Cardiac muscle cell (in vitro differentiated cells and primary cell): ENCODE measurements at regions not wholly inside any gene's neighbourhood (a gene's known extent, or its start where the extent isn't known, plus 50 kb on each side); places are given as distances from the start of the nearest gene placed in this dataset.

Source experiments
- DNase-seq, 2 donors: peaks; one replicate each; pipeline versions ENCODE4 v3.0.0 to v3.0.0-alpha.2; 2010 to 2017; ENCODE audit warnings: low read depth in 1 of 2, low spot score in 1 of 2
- H3K27ac ChIP-seq: fragments of 200-600 bp; sonication (generic); 2 replicates; pipeline ENCODE4 v1.5.1; 2016
- H3K27me3 ChIP-seq: fragments of 200-600 bp; sonication (generic); 2 replicates; pipeline ENCODE4 v1.6.0; 2016; ENCODE audit warnings: control low read depth
- H3K36me3 ChIP-seq: fragments of 200-600 bp; sonication (generic); 2 replicates; pipeline ENCODE4 v1.5.1; 2016; ENCODE audit warnings: control low read depth
- H3K4me1 ChIP-seq: fragments of 200-600 bp; sonication (generic); 2 replicates; pipeline ENCODE4 v1.8.1; 2017; ENCODE audit warnings: low read depth, mild to moderate bottlenecking, mixed run types
- H3K4me3 ChIP-seq: fragments of 200-600 bp; sonication (generic); 2 replicates; pipeline ENCODE4 v1.5.1; 2016; ENCODE audit warnings: mild to moderate bottlenecking
- H3K9me3 ChIP-seq: fragments of 200-600 bp; sonication (generic); 2 replicates; pipeline ENCODE4 v1.5.1; 2017; ENCODE audit warnings: low read depth, mild to moderate bottlenecking, control low read depth
- TF ChIP-seq, protein P1 (sequence below): IDR thresholded peaks from 2 replicates; pipeline ENCODE4 v1.5.1; 2012; ENCODE audit warnings: low read depth, mild to moderate bottlenecking, low read length

DNA sequence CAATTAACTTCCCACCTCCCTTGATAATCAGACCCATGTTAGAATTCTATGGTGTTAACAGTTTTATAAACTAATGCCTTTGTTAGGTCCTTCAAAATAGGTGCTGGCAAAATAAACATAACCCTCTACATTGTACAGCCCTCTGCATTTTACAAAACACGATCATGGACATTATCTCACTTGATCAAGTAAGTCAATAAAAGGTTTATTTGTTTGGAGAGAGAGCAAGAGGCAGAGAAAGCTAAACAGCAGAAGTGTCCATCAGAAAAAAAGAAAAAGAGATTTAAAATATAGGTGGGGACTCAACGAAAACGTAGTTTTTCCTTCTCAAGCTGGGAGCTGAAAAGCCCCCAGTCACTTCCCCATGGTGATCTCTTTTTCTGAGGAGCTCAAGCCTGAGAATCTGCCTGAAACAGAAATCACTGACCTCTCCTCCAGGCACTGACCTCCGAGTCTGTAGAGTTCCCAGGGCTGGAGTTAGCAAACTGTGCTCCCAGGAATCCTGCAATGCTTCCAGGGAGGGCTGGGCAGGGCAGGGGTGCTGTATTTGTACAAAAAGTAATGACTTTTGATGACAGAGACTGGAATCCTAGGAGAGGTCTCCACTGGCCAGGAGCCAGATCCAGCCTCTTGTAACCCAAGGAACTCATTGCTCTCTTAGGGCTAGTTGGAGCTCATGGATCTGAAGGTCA lies 137.8 kb upstream of the KLHL29 start:
- no peaks in the 10 kb centered on the region for H3K9me3 ChIP-seq
- TF ChIP-seq, protein P1, sequence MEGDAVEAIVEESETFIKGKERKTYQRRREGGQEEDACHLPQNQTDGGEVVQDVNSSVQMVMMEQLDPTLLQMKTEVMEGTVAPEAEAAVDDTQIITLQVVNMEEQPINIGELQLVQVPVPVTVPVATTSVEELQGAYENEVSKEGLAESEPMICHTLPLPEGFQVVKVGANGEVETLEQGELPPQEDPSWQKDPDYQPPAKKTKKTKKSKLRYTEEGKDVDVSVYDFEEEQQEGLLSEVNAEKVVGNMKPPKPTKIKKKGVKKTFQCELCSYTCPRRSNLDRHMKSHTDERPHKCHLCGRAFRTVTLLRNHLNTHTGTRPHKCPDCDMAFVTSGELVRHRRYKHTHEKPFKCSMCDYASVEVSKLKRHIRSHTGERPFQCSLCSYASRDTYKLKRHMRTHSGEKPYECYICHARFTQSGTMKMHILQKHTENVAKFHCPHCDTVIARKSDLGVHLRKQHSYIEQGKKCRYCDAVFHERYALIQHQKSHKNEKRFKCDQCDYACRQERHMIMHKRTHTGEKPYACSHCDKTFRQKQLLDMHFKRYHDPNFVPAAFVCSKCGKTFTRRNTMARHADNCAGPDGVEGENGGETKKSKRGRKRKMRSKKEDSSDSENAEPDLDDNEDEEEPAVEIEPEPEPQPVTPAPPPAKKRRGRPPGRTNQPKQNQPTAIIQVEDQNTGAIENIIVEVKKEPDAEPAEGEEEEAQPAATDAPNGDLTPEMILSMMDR: no peak
- H3K4me1 ChIP-seq: no peaks in the 10 kb centered on the region

DNA sequence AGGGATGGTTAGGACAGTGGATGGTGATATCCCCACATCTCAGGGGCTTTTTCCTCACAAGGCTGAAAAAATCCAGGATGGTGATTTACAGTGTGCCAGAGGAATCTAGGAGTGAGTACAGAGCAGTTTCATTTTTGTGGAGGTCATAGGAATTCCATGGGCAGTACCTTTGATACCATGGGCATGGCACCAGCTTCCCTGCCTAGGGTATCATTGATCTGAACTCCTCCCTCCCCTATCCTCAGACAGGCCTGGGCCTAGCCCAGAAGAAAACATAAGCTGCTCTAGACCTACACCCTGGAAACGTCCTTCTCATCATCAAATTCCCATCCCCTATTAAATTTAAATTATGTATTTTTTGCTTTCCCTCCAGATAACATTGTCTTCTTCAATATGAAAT lies 136.3 kb upstream of the KLHL29 start:
- no peaks in the 10 kb centered on the region for H3K27me3 ChIP-seq
- H3K36me3 ChIP-seq: no peaks in the 10 kb centered on the region
- no peaks in the 10 kb centered on the region for H3K4me1 ChIP-seq
- H3K27ac ChIP-seq: no peak overlapping the region
- TF ChIP-seq, protein P1: no peak
- no peak overlapping the region for H3K4me3 ChIP-seq
- no peaks in the 10 kb centered on the region for H3K9me3 ChIP-seq
- no peak for DNase-seq

More for the DNA sequence above, 137.8 kb upstream of the KLHL29 start:
- H3K4me3 ChIP-seq: no peak overlapping the region
- no peak overlapping the region for H3K27ac ChIP-seq
- no peaks in the 10 kb centered on the region for H3K27me3 ChIP-seq
- DNase-seq: no peak
- no peaks in the 10 kb centered on the region for H3K36me3 ChIP-seq

DNA sequence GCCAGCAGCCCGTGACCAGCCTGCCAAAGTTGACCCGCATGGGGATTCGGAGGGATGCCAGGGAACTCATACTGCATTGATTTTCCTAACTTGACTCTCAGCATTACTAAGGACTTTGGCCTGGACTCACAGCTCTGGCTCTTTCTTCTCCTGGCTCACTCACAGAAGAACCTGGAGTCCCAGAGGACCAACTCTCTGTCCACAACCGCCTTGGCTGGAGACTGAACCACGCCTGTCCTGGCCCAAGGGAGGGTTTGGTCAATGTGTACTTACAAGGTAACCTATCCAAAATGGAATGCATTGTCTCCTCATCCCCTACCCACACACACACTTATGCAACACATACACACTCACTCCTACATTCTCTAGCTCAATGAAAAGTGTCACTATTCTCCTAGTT lies 135.6 kb upstream of the KLHL29 start:
- no peaks in the 10 kb centered on the region for H3K9me3 ChIP-seq
- no peak for DNase-seq
- no peak overlapping the region for H3K27ac ChIP-seq
- H3K4me3 ChIP-seq: no peak overlapping the region
- TF ChIP-seq, protein P1: no peak
- no peaks in the 10 kb centered on the region for H3K4me1 ChIP-seq
- no peaks in the 10 kb centered on the region for H3K36me3 ChIP-seq
- no peaks in the 10 kb centered on the region for H3K27me3 ChIP-seq

DNA sequence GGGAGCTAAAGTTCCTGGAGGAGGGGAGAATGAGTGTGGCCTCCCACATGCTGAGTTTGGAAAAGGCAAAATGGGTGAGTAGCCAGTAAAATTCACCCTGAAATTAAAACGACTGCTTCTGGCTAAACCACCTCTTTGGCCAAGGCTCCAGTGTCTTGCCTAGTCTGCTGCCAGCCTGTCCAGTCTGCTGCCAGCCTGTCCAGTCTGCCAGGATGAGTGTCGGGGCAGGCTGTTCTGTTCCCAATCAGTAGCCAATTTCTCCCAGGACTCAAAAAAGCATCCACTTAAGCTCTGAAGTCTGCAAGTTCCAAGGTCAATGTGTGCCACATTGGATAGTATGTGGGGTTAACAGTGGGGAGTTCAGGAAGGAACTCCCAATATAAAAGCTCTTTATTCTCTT lies 134.6 kb upstream of the KLHL29 start:
- H3K27me3 ChIP-seq: no peaks in the 10 kb centered on the region
- H3K4me1 ChIP-seq: no peaks in the 10 kb centered on the region
- TF ChIP-seq, protein P1: no peak
- H3K36me3 ChIP-seq: no peaks in the 10 kb centered on the region
- H3K4me3 ChIP-seq: no peak overlapping the region
- H3K9me3 ChIP-seq: no peaks in the 10 kb centered on the region
- DNase-seq: no peak
- no peak overlapping the region for H3K27ac ChIP-seq

- peaks cover 2% of the 10 kb centered on the region for H3K27me3 ChIP-seq
- no peak for DNase-seq
- no peaks in the 10 kb centered on the region for H3K4me1 ChIP-seq
- TF ChIP-seq, protein P1: no peak
- H3K9me3 ChIP-seq: no peaks in the 10 kb centered on the region
- H3K36me3 ChIP-seq: no peaks in the 10 kb centered on the region
- H3K27ac ChIP-seq: no peak overlapping the region
- H3K4me3 ChIP-seq: no peak overlapping the region
These were observed 128.3 kb upstream of the KLHL29 start for GRCh38 chr2:23256643-23257042.
